ENCODE measurements at regions not wholly inside any gene's neighbourhood (a gene's known extent, or its start where the extent isn't known, plus 50 kb on each side); places are given as distances from the start of the nearest gene placed in this dataset.
A peak's percentile ranks its signal among the peaks of the same experiment; 100 is the strongest.

GRCh38 chr9:105158020-105158419 is 86.4 kb upstream of the SLC44A1 start:
- Histone ChIP-seq H3K18ac (ENCODE audit: low read length) (no peak overlapping the region), H3K79me1 (ENCODE audit: low read length) (no peaks in the 10 kb centered on the region), H4K8ac (ENCODE audit: low read depth, low read length) (no peak overlapping the region), H3K4me3 (ENCODE audit: low read length) (no peak overlapping the region), H3K4me2 (ENCODE audit: low read length) (no peak overlapping the region), H3K36me3 (ENCODE audit: control insufficient read depth, insufficient read depth, low read length) (no peaks in the 10 kb centered on the region), H3K23ac (ENCODE audit: low read length) (no peak overlapping the region), H3K56ac (ENCODE audit: low read length) (no peak overlapping the region), H3K27ac (ENCODE audit: low read depth, low read length) (no peak overlapping the region), H3K9ac (ENCODE audit: low read length) (no peak overlapping the region), H2BK5ac (ENCODE audit: low read length) (no peak overlapping the region), H3K4ac (ENCODE audit: low read depth, low read length) (no peak overlapping the region), H3K4me1 (ENCODE audit: control insufficient read depth, low read depth, low read length) (no peaks in the 10 kb centered on the region), H3K27me3 (ENCODE audit: insufficient read depth, low read length, poor library complexity) (no peaks in the 10 kb centered on the region), H2BK15ac (replicated peaks; ENCODE audit: low read depth) (no peak overlapping the region), H4K5ac (ENCODE audit: low read length) (no peak overlapping the region), H2AK5ac (ENCODE audit: low read length) (no peak overlapping the region), H2BK120ac (ENCODE audit: low read depth, low read length) (no peak overlapping the region), H3K79me2 (ENCODE audit: control insufficient read depth, insufficient read depth, low read length) (no peaks in the 10 kb centered on the region)
- DNase-seq, result no peak
- WGBS (ENCODE audit: extremely low coverage, insufficient coverage, low lambda C conversion rate), result no CpG with 5 or more reads among the region's 12 CpGs

- H4K5ac ChIP-seq (ENCODE audit: low read length), result no peak overlapping the region
- no peak overlapping the region for H2BK120ac ChIP-seq (ENCODE audit: low read depth, low read length)
- no peak for DNase-seq
- H3K23ac ChIP-seq (ENCODE audit: low read length), result no peak overlapping the region
- no peak overlapping the region for H2BK15ac ChIP-seq (replicated peaks; ENCODE audit: low read depth)
- no peak overlapping the region for H3K4me2 ChIP-seq (ENCODE audit: low read length)
- H3K4me3 ChIP-seq (ENCODE audit: low read length), result no peak overlapping the region
- H3K18ac ChIP-seq (ENCODE audit: low read length), result no peak overlapping the region
- no peak overlapping the region for H3K56ac ChIP-seq (ENCODE audit: low read length)
- WGBS (ENCODE audit: extremely low coverage, insufficient coverage, low lambda C conversion rate), result no CpG with 5 or more reads among the region's 5 CpGs
- H3K79me2 ChIP-seq (ENCODE audit: control insufficient read depth, insufficient read depth, low read length), result no peaks in the 10 kb centered on the region
- no peak overlapping the region for H3K27ac ChIP-seq (ENCODE audit: low read depth, low read length)
- H3K4ac ChIP-seq (ENCODE audit: low read depth, low read length), result no peak overlapping the region
- no peaks in the 10 kb centered on the region for H3K4me1 ChIP-seq (ENCODE audit: control insufficient read depth, low read depth, low read length)
- no peaks in the 10 kb centered on the region for H3K36me3 ChIP-seq (ENCODE audit: control insufficient read depth, insufficient read depth, low read length)
- no peak overlapping the region for H2AK5ac ChIP-seq (ENCODE audit: low read length)
- no peaks in the 10 kb centered on the region for H3K27me3 ChIP-seq (ENCODE audit: insufficient read depth, low read length, poor library complexity)
- H4K8ac ChIP-seq (ENCODE audit: low read depth, low read length), result no peak overlapping the region
- no peak overlapping the region for H2BK5ac ChIP-seq (ENCODE audit: low read length)
- no peak overlapping the region for H3K9ac ChIP-seq (ENCODE audit: low read length)
- H3K79me1 ChIP-seq (ENCODE audit: low read length), result no peaks in the 10 kb centered on the region
Observed at GRCh38 chr9:105158898-105159297, 85.6 kb upstream of the SLC44A1 start.

- Histone ChIP-seq H3K4me2 (ENCODE audit: low read length) (no peak overlapping the region), H3K79me2 (ENCODE audit: control insufficient read depth, insufficient read depth, low read length) (no peaks in the 10 kb centered on the region), H2BK15ac (replicated peaks; ENCODE audit: low read depth) (no peak overlapping the region), H3K23ac (ENCODE audit: low read length) (no peak overlapping the region), H3K9ac (ENCODE audit: low read length) (no peak overlapping the region), H3K36me3 (ENCODE audit: control insufficient read depth, insufficient read depth, low read length) (no peaks in the 10 kb centered on the region), H3K4me1 (ENCODE audit: control insufficient read depth, low read depth, low read length) (peaks cover 12% of the 10 kb centered on the region), H2BK120ac (ENCODE audit: low read depth, low read length) (no peak overlapping the region), H3K27me3 (ENCODE audit: insufficient read depth, low read length, poor library complexity) (no peaks in the 10 kb centered on the region), H3K79me1 (ENCODE audit: low read length) (no peaks in the 10 kb centered on the region), H2AK5ac (ENCODE audit: low read length) (no peak overlapping the region), H4K8ac (ENCODE audit: low read depth, low read length) (no peak overlapping the region), H3K56ac (ENCODE audit: low read length) (no peak overlapping the region), H3K18ac (ENCODE audit: low read length) (no peak overlapping the region), H4K5ac (ENCODE audit: low read length) (no peak overlapping the region), H3K4me3 (ENCODE audit: low read length) (no peak overlapping the region), H2BK5ac (ENCODE audit: low read length) (no peak overlapping the region), H3K4ac (ENCODE audit: low read depth, low read length) (no peak overlapping the region), H3K27ac (ENCODE audit: low read depth, low read length) (no peak overlapping the region)
- no peak for DNase-seq
- no CpG with 5 or more reads among the region's 3 CpGs for WGBS (ENCODE audit: extremely low coverage, insufficient coverage, low lambda C conversion rate)
Observed at GRCh38 chr9:105168870-105169319, 75.6 kb upstream of the SLC44A1 start.

DNA sequence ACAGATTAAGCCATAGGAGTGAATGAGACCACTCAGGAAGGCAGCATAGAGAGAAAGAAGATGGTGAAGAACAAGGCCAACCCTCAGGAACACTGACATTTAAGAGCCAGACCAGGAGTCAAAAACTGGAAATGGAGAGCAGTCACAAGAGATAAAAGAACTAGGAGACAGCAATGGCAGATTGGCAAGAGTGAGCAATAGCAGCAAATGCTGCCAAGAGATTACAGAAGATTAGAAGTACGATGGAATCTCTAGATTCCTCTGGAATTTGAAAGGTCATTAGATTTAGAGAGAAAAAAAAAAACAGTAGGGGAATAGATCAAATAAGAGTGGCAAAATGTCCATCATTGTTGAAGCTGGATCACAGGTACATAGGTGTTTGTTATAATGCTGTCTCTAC is 73.4 kb upstream of the SLC44A1 start:
- Histone ChIP-seq H2BK15ac (replicated peaks; ENCODE audit: low read depth) (no peak overlapping the region), H3K9ac (ENCODE audit: low read length) (no peak overlapping the region), H3K79me1 (ENCODE audit: low read length) (no peaks in the 10 kb centered on the region), H3K4ac (ENCODE audit: low read depth, low read length) (no peak overlapping the region), H3K4me2 (ENCODE audit: low read length) (no peak overlapping the region), H3K23ac (ENCODE audit: low read length) (no peak overlapping the region), H2AK5ac (ENCODE audit: low read length) (no peak overlapping the region), H3K27me3 (ENCODE audit: insufficient read depth, low read length, poor library complexity) (no peaks in the 10 kb centered on the region), H3K4me1 (ENCODE audit: control insufficient read depth, low read depth, low read length) (peaks cover 14% of the 10 kb centered on the region), H4K5ac (ENCODE audit: low read length) (no peak overlapping the region), H3K18ac (ENCODE audit: low read length) (no peak overlapping the region), H2BK5ac (ENCODE audit: low read length) (no peak overlapping the region), H3K56ac (ENCODE audit: low read length) (no peak overlapping the region), H3K79me2 (ENCODE audit: control insufficient read depth, insufficient read depth, low read length) (no peaks in the 10 kb centered on the region), H4K8ac (ENCODE audit: low read depth, low read length) (no peak overlapping the region), H2BK120ac (ENCODE audit: low read depth, low read length) (no peak overlapping the region), H3K27ac (ENCODE audit: low read depth, low read length) (no peak overlapping the region), H3K4me3 (ENCODE audit: low read length) (no peak overlapping the region), H3K36me3 (ENCODE audit: control insufficient read depth, insufficient read depth, low read length) (no peaks in the 10 kb centered on the region)
- peak; percentile 74 for DNase-seq
- WGBS (ENCODE audit: extremely low coverage, insufficient coverage, low lambda C conversion rate), result no CpG with 5 or more reads among the region's 1 CpG

DNA sequence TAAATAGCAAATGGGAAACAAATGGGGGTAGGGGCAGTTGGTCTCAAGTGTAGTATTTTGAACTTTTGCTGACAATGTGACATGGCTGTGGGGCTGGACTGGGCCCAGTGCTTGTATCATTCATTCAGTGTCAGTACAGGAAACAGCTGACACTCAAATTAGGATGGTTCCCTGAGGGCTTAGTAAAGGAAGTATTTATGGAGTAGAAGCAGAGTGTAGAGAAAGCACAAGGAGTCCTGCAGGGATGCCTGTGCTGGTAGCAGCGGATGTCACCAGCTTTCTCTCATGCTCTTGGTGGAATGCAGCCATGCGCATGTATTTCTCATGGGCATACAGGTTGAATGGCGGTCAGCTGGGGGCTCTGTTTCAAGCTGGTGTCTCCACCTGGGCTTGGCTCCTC is 72.9 kb upstream of the SLC44A1 start:
- no peak overlapping the region for H2AK5ac ChIP-seq (ENCODE audit: low read length)
- no peak overlapping the region for H3K4me2 ChIP-seq (ENCODE audit: low read length)
- H3K79me2 ChIP-seq (ENCODE audit: control insufficient read depth, insufficient read depth, low read length), result no peaks in the 10 kb centered on the region
- no peak overlapping the region for H3K23ac ChIP-seq (ENCODE audit: low read length)
- peak; percentile 59 for DNase-seq
- no peak overlapping the region for H3K9ac ChIP-seq (ENCODE audit: low read length)
- no peaks in the 10 kb centered on the region for H3K79me1 ChIP-seq (ENCODE audit: low read length)
- no peak overlapping the region for H3K4ac ChIP-seq (ENCODE audit: low read depth, low read length)
- no peaks in the 10 kb centered on the region for H3K36me3 ChIP-seq (ENCODE audit: control insufficient read depth, insufficient read depth, low read length)
- no peak overlapping the region for H4K8ac ChIP-seq (ENCODE audit: low read depth, low read length)
- no CpG with 5 or more reads among the region's 3 CpGs for WGBS (ENCODE audit: extremely low coverage, insufficient coverage, low lambda C conversion rate)
- H3K4me3 ChIP-seq (ENCODE audit: low read length), result no peak overlapping the region
- H3K27me3 ChIP-seq (ENCODE audit: insufficient read depth, low read length, poor library complexity), result no peaks in the 10 kb centered on the region
- H3K56ac ChIP-seq (ENCODE audit: low read length), result peak overlapping the region; percentile 36
- no peak overlapping the region for H2BK120ac ChIP-seq (ENCODE audit: low read depth, low read length)
- peak overlapping the region; percentile 67 for H2BK5ac ChIP-seq (ENCODE audit: low read length)
- H3K27ac ChIP-seq (ENCODE audit: low read depth, low read length), result no peak overlapping the region
- H3K18ac ChIP-seq (ENCODE audit: low read length), result no peak overlapping the region
- H2BK15ac ChIP-seq (replicated peaks; ENCODE audit: low read depth), result no peak overlapping the region
- H3K4me1 ChIP-seq (ENCODE audit: control insufficient read depth, low read depth, low read length), result peaks cover 14% of the 10 kb centered on the region
- no peak overlapping the region for H4K5ac ChIP-seq (ENCODE audit: low read length)

DNA sequence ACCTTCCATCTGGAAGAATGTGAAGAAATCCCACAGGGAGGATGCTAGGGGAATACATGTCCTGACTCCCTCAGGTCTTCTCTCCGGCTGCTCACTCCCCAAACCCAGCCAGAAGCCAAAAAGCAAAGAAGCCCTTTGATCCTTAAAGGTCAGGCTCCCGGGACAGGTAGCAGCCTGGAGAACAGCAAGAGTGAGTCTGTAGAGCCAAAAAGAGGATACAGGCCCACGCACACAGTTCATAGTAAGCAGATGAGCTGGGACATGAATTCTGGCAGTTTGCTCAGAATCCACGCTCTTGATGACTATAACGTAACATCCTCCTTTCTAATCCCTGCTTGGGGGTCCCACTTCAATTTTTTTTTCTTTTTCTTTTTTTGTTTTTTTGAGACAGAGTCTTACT is 72.0 kb upstream of the SLC44A1 start:
- peak overlapping the region; percentile 54 for H3K18ac ChIP-seq (ENCODE audit: low read length)
- peak overlapping the region; percentile 61 for H2BK5ac ChIP-seq (ENCODE audit: low read length)
- no peaks in the 10 kb centered on the region for H3K36me3 ChIP-seq (ENCODE audit: control insufficient read depth, insufficient read depth, low read length)
- H2AK5ac ChIP-seq (ENCODE audit: low read length), result peak overlapping the region; percentile 2
- no peak overlapping the region for H3K27ac ChIP-seq (ENCODE audit: low read depth, low read length)
- no peaks in the 10 kb centered on the region for H3K27me3 ChIP-seq (ENCODE audit: insufficient read depth, low read length, poor library complexity)
- H3K9ac ChIP-seq (ENCODE audit: low read length), result no peak overlapping the region
- H3K79me1 ChIP-seq (ENCODE audit: low read length), result no peaks in the 10 kb centered on the region
- H3K4me3 ChIP-seq (ENCODE audit: low read length), result no peak overlapping the region
- DNase-seq, result no peak
- no peak overlapping the region for H3K23ac ChIP-seq (ENCODE audit: low read length)
- WGBS (ENCODE audit: extremely low coverage, insufficient coverage, low lambda C conversion rate), result no CpG with 5 or more reads among the region's 5 CpGs
- H2BK120ac ChIP-seq (ENCODE audit: low read depth, low read length), result no peak overlapping the region
- no peak overlapping the region for H3K56ac ChIP-seq (ENCODE audit: low read length)
- H3K79me2 ChIP-seq (ENCODE audit: control insufficient read depth, insufficient read depth, low read length), result no peaks in the 10 kb centered on the region
- peak overlapping the region; percentile 43 for H2BK15ac ChIP-seq (replicated peaks; ENCODE audit: low read depth)
- H4K8ac ChIP-seq (ENCODE audit: low read depth, low read length), result no peak overlapping the region
- H3K4ac ChIP-seq (ENCODE audit: low read depth, low read length), result peak overlapping the region; percentile 43
- H3K4me1 ChIP-seq (ENCODE audit: control insufficient read depth, low read depth, low read length), result peaks cover 14% of the 10 kb centered on the region
- H4K5ac ChIP-seq (ENCODE audit: low read length), result no peak overlapping the region
- H3K4me2 ChIP-seq (ENCODE audit: low read length), result no peak overlapping the region

Data from mesendoderm (in vitro differentiated cells).